GM12875 (cell line): ENCODE measurements at regions not wholly inside any gene's neighbourhood (a gene's known extent, or its start where the extent isn't known, plus 50 kb on each side); places are given as distances from the start of the nearest gene placed in this dataset.

Experiments used
- H3K4me3 ChIP-seq: one replicate; pipeline ENCODE4 v1.5.1; 2011; ENCODE audit warnings: low read depth, low read length, control low read depth
- CTCF ChIP-seq: IDR thresholded peaks from 2 replicates; pipeline ENCODE4 v1.5.1; 2011; ENCODE audit warnings: low read depth, mild to moderate bottlenecking, control low read depth, inconsistent platforms, low read length, moderate library complexity, borderline replicate concordance; ENCODE audit not compliant: insufficient read depth

DNA sequence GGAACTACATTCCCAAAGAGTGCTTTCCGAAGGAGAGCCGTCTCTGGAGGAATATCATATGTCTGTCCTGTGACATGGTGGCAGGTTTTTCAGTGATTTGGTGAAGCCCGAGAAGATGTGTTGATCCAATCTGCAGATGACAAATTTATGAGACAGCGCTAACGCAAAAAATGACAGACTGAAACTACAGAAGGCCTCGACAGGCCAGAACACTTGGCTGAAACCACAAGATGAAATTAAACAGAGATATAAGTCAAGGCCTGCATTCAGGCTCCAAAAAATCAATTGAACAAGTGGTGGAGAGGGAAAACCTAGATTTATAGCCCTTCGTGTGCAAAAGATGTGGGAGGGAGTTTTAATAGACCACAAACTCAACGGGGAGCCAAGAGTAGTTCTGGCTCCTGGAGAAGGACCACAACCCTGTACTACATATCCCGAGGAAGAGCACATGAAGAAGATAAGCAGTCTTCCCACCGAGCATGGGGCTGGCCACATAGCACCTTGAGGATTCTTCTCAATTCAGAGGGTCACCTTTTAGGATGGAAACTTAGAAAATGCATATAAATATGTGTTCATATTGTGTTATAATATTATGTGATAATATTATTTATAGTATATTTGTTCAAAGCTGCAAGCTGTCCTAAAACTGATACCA is 231.3 kb upstream of the PDE10A start:
- no peak for TF ChIP-seq CTCF
- H3K4me3 ChIP-seq = no peak overlapping the region

GRCh38 chr6:165893431-165893830 is 230.4 kb upstream of the PDE10A start:
- no peak overlapping the region for H3K4me3 ChIP-seq
- no peak for TF ChIP-seq CTCF

GRCh38 chr6:165891320-165891719 is 228.3 kb upstream of the PDE10A start:
- H3K4me3 ChIP-seq = no peak overlapping the region
- TF ChIP-seq CTCF = no peak

GRCh38 chr6:165890404-165890735 is 227.3 kb upstream of the PDE10A start:
- TF ChIP-seq CTCF = no peak
- H3K4me3 ChIP-seq = no peak overlapping the region

- peak; percentile 37; the same call in 1 of the 2 replicates for TF ChIP-seq CTCF
- H3K4me3 ChIP-seq = no peak overlapping the region
These were observed 226.8 kb upstream of the PDE10A start for GRCh38 chr6:165889636-165890403.

GRCh38 chr6:165886169-165886568 is 223.1 kb upstream of the PDE10A start:
- no peak overlapping the region for H3K4me3 ChIP-seq
- TF ChIP-seq CTCF = no peak
